RWPE1 (cell line): ENCODE measurements at regions not wholly inside any gene's neighbourhood (a gene's known extent, or its start where the extent isn't known, plus 50 kb on each side); places are given as distances from the start of the nearest gene placed in this dataset.

Source experiments
- CTCF ChIA-PET: fragments of 350-600 bp; sonication (Branson Sonifier 250); formaldehyde crosslinking; extraction: SDS; loops from one replicate; lab custom pipeline; 2021; lab: Yijun Ruan, JAX
- POLR2A ChIA-PET: fragments of 400-600 bp; formaldehyde crosslinking; extraction: SDS; loops from one replicate; lab custom pipeline; 2020; ENCODE audit warnings: antibody characterized with exemption; ENCODE audit not compliant: low non-redundant PET; lab: Yijun Ruan, JAX
- DNase-seq: peaks from one replicate; pipeline ENCODE4 v3.0.0; 2012; ENCODE audit warnings: low spot score
- H3K27ac ChIP-seq: fragments of 450-650 bp; 2 replicates; pipeline ENCODE4 v1.5.1; 2017
- TF ChIP-seq, protein P1 (sequence below): fragments of 450-650 bp; conservative IDR thresholded peaks from 2 replicates; pipeline ENCODE4 v1.5.1; 2017; ENCODE audit warnings: low read depth, mild to moderate bottlenecking

GRCh38 chr1:221911714-221912113, 169.8 kb upstream of the DUSP10 start:
- ChIA-PET CTCF (interaction anchor here (0.6 kb wide), 1 partner anchor 14 kb away, joined by 7 read pairs; no protein-coding TSS in a partner anchor), POLR2A (no interaction called here)
- DNase-seq, result no peak
- TF ChIP-seq, protein P1, sequence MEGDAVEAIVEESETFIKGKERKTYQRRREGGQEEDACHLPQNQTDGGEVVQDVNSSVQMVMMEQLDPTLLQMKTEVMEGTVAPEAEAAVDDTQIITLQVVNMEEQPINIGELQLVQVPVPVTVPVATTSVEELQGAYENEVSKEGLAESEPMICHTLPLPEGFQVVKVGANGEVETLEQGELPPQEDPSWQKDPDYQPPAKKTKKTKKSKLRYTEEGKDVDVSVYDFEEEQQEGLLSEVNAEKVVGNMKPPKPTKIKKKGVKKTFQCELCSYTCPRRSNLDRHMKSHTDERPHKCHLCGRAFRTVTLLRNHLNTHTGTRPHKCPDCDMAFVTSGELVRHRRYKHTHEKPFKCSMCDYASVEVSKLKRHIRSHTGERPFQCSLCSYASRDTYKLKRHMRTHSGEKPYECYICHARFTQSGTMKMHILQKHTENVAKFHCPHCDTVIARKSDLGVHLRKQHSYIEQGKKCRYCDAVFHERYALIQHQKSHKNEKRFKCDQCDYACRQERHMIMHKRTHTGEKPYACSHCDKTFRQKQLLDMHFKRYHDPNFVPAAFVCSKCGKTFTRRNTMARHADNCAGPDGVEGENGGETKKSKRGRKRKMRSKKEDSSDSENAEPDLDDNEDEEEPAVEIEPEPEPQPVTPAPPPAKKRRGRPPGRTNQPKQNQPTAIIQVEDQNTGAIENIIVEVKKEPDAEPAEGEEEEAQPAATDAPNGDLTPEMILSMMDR, result no peak
- no peak overlapping the region for H3K27ac ChIP-seq

GRCh38 chr1:221910222-221910621, 168.3 kb upstream of the DUSP10 start:
- ChIA-PET CTCF (interaction anchor here (0.6 kb wide), 1 partner anchor 91 kb away, joined by 3 read pairs; no protein-coding TSS in a partner anchor), POLR2A (no interaction called here)
- DNase-seq, result no peak
- TF ChIP-seq, protein P1, result no peak
- no peak overlapping the region for H3K27ac ChIP-seq

- TF ChIP-seq, protein P1, result no peak
- POLR2A ChIA-PET, result no interaction called here
- DNase-seq, result no peak
- no peak overlapping the region for H3K27ac ChIP-seq
- CTCF ChIA-PET, result no interaction called here
Measured at GRCh38 chr1:221908573-221908972, 166.7 kb upstream of the DUSP10 start.

DNA sequence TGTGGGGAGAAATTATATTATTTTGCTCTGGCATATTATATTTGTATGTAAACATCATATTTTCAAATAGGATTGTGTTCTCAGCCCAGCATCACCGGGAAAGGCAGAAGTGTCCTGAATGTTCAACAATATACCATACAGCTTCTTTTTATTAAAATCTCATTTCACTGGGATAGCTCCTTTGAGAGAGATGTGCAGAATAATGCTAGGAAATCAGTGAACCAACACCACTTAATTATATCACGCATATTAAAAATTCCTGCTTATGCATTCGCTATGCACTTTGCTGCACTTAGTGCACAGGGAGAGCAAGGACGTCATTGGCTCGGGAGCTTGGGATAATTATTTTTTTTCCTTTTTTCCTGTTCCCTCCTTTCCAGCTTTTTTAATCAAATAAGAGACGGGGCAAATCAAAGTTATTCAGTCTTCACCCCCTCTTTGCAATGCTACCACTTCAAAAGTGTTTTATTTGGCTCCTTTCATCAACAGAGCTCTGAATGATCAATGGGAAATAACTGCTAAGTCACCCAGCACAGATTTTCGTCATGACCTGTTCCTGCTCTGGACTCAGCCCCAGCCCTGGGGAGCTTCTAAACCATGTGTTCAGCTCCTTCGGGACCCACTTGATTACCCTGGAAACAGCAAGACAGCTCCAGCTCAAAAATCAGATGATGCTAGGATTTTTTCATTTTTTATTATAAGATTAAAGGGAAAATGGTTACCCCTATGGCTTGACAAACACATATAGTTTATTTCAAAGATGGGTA, 165.5 kb upstream of the DUSP10 start:
- POLR2A ChIA-PET, result no interaction called here
- TF ChIP-seq, protein P1, result no peak
- no peak for DNase-seq
- no peak overlapping the region for H3K27ac ChIP-seq
- CTCF ChIA-PET, result interaction anchor here (0.6 to 1.0 kb wide), 4 partner anchors 12 to 1381 kb away, joined by 3 to 5 read pairs (median 4); no protein-coding TSS in a partner anchor

DNA sequence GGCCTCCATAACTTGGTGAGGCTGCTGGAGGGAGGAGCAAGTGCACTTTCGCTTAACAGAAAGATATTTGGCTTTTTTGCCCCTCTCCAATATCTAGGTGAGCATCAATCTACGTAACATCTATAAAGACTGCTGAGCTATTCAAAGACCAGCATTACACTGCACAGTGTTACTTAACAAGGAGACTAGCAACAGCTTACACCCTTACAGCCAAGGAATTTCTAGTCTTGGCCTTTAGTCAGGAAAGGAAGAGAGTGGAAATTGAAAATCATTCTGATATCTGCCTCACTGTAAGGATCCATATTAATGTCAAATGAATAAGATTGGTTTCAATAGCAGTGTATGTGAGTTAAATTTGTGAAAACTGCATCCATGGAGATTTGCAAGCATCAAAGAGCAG, 163.9 kb upstream of the DUSP10 start:
- TF ChIP-seq, protein P1, result no peak
- no peak overlapping the region for H3K27ac ChIP-seq
- ChIA-PET CTCF (no interaction called here), POLR2A (no interaction called here)
- DNase-seq, result no peak

GRCh38 chr1:221904319-221904718, 162.4 kb upstream of the DUSP10 start:
- no peak overlapping the region for H3K27ac ChIP-seq
- POLR2A ChIA-PET, result no interaction called here
- DNase-seq, result no peak
- CTCF ChIA-PET, result interaction anchor here (0.6 to 0.7 kb wide), 2 partner anchors 194 to 936 kb away, joined by 3 read pairs; no protein-coding TSS in a partner anchor
- TF ChIP-seq, protein P1, result no peak
